ENCODE measurements at regions not wholly inside any gene's neighbourhood (a gene's known extent, or its start where the extent isn't known, plus 50 kb on each side); places are given as distances from the start of the nearest gene placed in this dataset.

DNA sequence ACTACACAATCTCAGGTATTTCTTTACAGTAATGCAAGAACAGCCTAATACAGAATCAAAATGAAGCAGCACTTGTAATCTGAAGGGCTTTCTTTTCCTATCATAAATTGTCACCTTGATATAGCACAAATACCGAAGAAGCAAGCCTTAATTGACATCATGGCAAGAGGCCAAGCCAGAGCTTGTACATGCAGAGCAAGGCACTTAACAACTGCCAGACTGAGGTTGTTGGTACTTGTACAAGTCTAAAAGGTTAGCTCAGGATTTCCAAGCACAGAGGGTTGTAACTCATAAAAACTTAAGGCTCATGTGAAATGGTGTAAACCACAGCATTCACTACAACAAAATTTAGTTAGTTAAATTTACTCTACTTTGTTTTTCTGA, 158.8 kb upstream of the SPEF2 start:
- Histone ChIP-seq H3K9ac (ENCODE audit: low read length) (no peak overlapping the region), H3K9me2 (replicated peaks; ENCODE audit: insufficient read depth, low read length) (no peaks in the 10 kb centered on the region), H3K4me1 (ENCODE audit: low read length) (no peaks in the 10 kb centered on the region), H3K79me2 (ENCODE audit: low read length) (no peaks in the 10 kb centered on the region), H3K9me3 (replicated peaks; ENCODE audit: insufficient read depth, low read length) (no peaks in the 10 kb centered on the region), H3K36me3 (replicated peaks; ENCODE audit: insufficient read depth, low read length) (no peaks in the 10 kb centered on the region), H3K4me2 (ENCODE audit: low read depth, low read length) (no peak overlapping the region), H3K27ac (ENCODE audit: low read length) (no peak overlapping the region), H3K27me3 (replicated peaks; ENCODE audit: insufficient read depth, low read length) (no peaks in the 10 kb centered on the region), H3K4me3 (ENCODE audit: low read length) (no peak overlapping the region), H4K20me1 (ENCODE audit: insufficient read depth, low read length) (no peaks in the 10 kb centered on the region), H2AFZ (ENCODE audit: low read length) (no peak overlapping the region), H3F3A (ENCODE audit: insufficient read depth, low read length) (no peaks in the 10 kb centered on the region)
- TF ChIP-seq, protein P1, sequence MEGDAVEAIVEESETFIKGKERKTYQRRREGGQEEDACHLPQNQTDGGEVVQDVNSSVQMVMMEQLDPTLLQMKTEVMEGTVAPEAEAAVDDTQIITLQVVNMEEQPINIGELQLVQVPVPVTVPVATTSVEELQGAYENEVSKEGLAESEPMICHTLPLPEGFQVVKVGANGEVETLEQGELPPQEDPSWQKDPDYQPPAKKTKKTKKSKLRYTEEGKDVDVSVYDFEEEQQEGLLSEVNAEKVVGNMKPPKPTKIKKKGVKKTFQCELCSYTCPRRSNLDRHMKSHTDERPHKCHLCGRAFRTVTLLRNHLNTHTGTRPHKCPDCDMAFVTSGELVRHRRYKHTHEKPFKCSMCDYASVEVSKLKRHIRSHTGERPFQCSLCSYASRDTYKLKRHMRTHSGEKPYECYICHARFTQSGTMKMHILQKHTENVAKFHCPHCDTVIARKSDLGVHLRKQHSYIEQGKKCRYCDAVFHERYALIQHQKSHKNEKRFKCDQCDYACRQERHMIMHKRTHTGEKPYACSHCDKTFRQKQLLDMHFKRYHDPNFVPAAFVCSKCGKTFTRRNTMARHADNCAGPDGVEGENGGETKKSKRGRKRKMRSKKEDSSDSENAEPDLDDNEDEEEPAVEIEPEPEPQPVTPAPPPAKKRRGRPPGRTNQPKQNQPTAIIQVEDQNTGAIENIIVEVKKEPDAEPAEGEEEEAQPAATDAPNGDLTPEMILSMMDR (IDR thresholded peaks at IDR 0.05; ENCODE audit: low read length), result no peak
- TF ChIP-seq EZH2 (optimal IDR thresholded peaks at IDR 0.05; ENCODE audit: low read depth, low read length) (no peak), EZH2phosphoT487 (IDR thresholded peaks at IDR 0.05; ENCODE audit: low read length) (no peak)
- no peak for DNase-seq

DNA sequence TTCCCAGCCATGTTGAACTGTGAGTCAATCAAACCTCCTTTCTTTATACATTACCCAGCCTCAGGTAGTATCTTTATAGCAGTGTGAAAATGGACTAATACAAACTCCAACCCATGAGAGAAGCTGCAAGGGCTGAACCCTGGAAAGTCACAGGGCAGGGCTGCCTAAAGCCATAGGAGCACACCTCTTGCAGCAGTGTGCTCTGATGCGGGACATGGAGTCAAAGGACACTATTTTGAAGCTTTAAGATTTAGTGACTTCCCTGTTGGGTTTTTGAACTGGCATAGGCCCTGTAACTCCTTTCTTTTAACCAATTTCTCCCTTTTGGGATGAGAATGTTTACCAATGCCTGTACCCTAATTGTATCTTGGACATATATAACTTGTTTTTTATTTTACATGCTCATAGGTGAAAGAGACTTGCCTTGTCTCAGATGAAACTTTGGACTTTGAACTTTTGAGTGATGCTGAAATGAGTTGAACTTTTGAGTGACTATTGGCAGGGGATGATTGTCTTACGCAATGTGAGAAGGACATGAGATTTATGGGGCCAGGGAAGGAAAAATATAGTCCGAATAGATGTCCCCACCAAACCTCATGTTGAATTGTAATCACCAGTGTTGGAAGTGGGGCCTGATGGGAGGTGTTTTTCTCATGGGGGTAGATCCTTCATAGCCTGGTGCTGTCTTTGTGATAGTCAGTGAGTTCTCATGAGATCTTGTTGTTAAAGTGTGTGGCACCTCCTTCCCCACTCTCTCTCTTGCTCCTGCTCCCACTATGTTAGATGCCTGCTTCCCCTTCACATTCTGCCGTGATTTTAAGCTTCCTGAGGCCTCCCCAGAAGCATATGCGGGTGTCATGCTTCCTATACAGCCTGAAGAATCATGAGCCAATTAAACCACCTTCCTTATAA, 159.5 kb upstream of the SPEF2 start:
- TF ChIP-seq, protein P1 (IDR thresholded peaks at IDR 0.05; ENCODE audit: low read length), result no peak
- TF ChIP-seq EZH2phosphoT487 (IDR thresholded peaks at IDR 0.05; ENCODE audit: low read length) (no peak), EZH2 (optimal IDR thresholded peaks at IDR 0.05; ENCODE audit: low read depth, low read length) (no peak)
- H3K36me3 ChIP-seq (replicated peaks; ENCODE audit: insufficient read depth, low read length), result no peaks in the 10 kb centered on the region
- no peaks in the 10 kb centered on the region for H3F3A ChIP-seq (ENCODE audit: insufficient read depth, low read length)
- no peak overlapping the region for H2AFZ ChIP-seq (ENCODE audit: low read length)
- no peaks in the 10 kb centered on the region for H3K27me3 ChIP-seq (replicated peaks; ENCODE audit: insufficient read depth, low read length)
- no peaks in the 10 kb centered on the region for H3K79me2 ChIP-seq (ENCODE audit: low read length)
- no peak overlapping the region for H3K9ac ChIP-seq (ENCODE audit: low read length)
- no peak for DNase-seq
- no peak overlapping the region for H3K4me3 ChIP-seq (ENCODE audit: low read length)
- no peak overlapping the region for H3K27ac ChIP-seq (ENCODE audit: low read length)
- no peaks in the 10 kb centered on the region for H4K20me1 ChIP-seq (ENCODE audit: insufficient read depth, low read length)
- H3K9me3 ChIP-seq (replicated peaks; ENCODE audit: insufficient read depth, low read length), result no peaks in the 10 kb centered on the region
- H3K4me1 ChIP-seq (ENCODE audit: low read length), result no peaks in the 10 kb centered on the region
- H3K4me2 ChIP-seq (ENCODE audit: low read depth, low read length), result no peak overlapping the region
- H3K9me2 ChIP-seq (replicated peaks; ENCODE audit: insufficient read depth, low read length), result no peaks in the 10 kb centered on the region

DNA sequence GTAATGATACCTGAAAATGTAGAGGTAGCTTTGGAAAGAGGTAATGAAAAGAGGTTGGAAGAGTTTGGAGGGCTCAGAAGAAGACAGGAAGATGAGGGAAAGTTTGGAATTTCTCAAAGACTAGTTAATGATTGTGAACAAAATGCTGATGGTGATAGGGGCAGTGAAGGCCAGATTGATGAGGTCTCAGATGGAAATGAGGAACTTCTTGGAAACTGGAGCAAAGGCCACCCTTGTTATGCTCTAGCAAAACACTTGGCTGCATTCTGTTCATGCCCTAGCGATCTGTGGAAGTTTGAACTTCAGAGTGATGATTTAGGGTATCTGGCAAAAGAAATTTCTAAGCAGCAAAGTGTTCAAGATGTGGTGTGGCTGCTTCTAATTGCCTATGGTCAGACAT, 161.2 kb upstream of the SPEF2 start:
- H3K27ac ChIP-seq (ENCODE audit: low read length), result no peak overlapping the region
- DNase-seq, result no peak

More for the DNA sequence above, 161.2 kb upstream of the SPEF2 start:
- no peak overlapping the region for H3K4me2 ChIP-seq (ENCODE audit: low read depth, low read length)
- no peaks in the 10 kb centered on the region for H3K9me3 ChIP-seq (replicated peaks; ENCODE audit: insufficient read depth, low read length)
- no peaks in the 10 kb centered on the region for H3K36me3 ChIP-seq (replicated peaks; ENCODE audit: insufficient read depth, low read length)
- H4K20me1 ChIP-seq (ENCODE audit: insufficient read depth, low read length), result no peaks in the 10 kb centered on the region
- no peaks in the 10 kb centered on the region for H3K9me2 ChIP-seq (replicated peaks; ENCODE audit: insufficient read depth, low read length)
- H3K4me3 ChIP-seq (ENCODE audit: low read length), result no peak overlapping the region
- H3K79me2 ChIP-seq (ENCODE audit: low read length), result no peaks in the 10 kb centered on the region
- H2AFZ ChIP-seq (ENCODE audit: low read length), result no peak overlapping the region
- no peaks in the 10 kb centered on the region for H3K4me1 ChIP-seq (ENCODE audit: low read length)
- H3F3A ChIP-seq (ENCODE audit: insufficient read depth, low read length), result no peaks in the 10 kb centered on the region
- H3K9ac ChIP-seq (ENCODE audit: low read length), result no peak overlapping the region
- TF ChIP-seq, protein P1 (IDR thresholded peaks at IDR 0.05; ENCODE audit: low read length), result no peak
- no peak for TF ChIP-seq EZH2 (optimal IDR thresholded peaks at IDR 0.05; ENCODE audit: low read depth, low read length)
- no peak for TF ChIP-seq EZH2phosphoT487 (IDR thresholded peaks at IDR 0.05; ENCODE audit: low read length)
- no peaks in the 10 kb centered on the region for H3K27me3 ChIP-seq (replicated peaks; ENCODE audit: insufficient read depth, low read length)
